ENCODE measurements at regions not wholly inside any gene's neighbourhood (a gene's known extent, or its start where the extent isn't known, plus 50 kb on each side); places are given as distances from the start of the nearest gene placed in this dataset.

- DNase-seq (ENCODE audit: low spot score), result no peak
Observed at GRCh38 chr13:38606699-38607535, 80.0 kb upstream of the FREM2 start.

- DNase-seq (ENCODE audit: low spot score), result no peak
Observed at GRCh38 chr13:38617936-38618335, 68.9 kb upstream of the FREM2 start.

GRCh38 chr13:38618336-38618735 lies 68.5 kb upstream of the FREM2 start:
- DNase-seq (ENCODE audit: low spot score), result no peak

GRCh38 chr13:38618881-38619280 lies 68.0 kb upstream of the FREM2 start:
- DNase-seq (ENCODE audit: low spot score), result no peak

- DNase-seq (ENCODE audit: low spot score), result no peak
Observed at GRCh38 chr13:38620876-38621275, 66.0 kb upstream of the FREM2 start.

GRCh38 chr13:38624822-38625221 lies 62.1 kb upstream of the FREM2 start:
- no peak for DNase-seq (ENCODE audit: low spot score)

GRCh38 chr13:38628554-38628953 lies 58.3 kb upstream of the FREM2 start:
- no peak for DNase-seq (ENCODE audit: low spot score)

GRCh38 chr13:38630780-38631179 lies 56.1 kb upstream of the FREM2 start:
- no peak for DNase-seq (ENCODE audit: low spot score)

GRCh38 chr13:38635030-38635429 lies 51.8 kb upstream of the FREM2 start:
- DNase-seq (ENCODE audit: low spot score), result no peak

- no peak for DNase-seq (ENCODE audit: low spot score)
Observed at GRCh38 chr13:38636073-38636472, 50.8 kb upstream of the FREM2 start.

GRCh38 chr13:38636761-38637160 lies 50.1 kb upstream of the FREM2 start:
- DNase-seq (ENCODE audit: low spot score), result no peak

Measured in germinal center (tissue), 1 donor.